DND-41 (cell line): ENCODE measurements at regions not wholly inside any gene's neighbourhood (a gene's known extent, or its start where the extent isn't known, plus 50 kb on each side); places are given as distances from the start of the nearest gene placed in this dataset.

Experiments used
- CTCF ChIP-seq: IDR thresholded peaks from 2 replicates; pipeline ENCODE4 v1.5.1; 2012; ENCODE audit warnings: borderline replicate concordance, low read length, moderate library complexity, mild to moderate bottlenecking; ENCODE audit not compliant: poor library complexity, severe bottlenecking; ENCODE audit errors: extremely low read depth
- EZH2 ChIP-seq: IDR thresholded peaks from 3 replicates; pipeline ENCODE4 v1.6.1; 2012; ENCODE audit warnings: borderline replicate concordance, low read depth, mild to moderate bottlenecking, moderate library complexity, low read length, inconsistent platforms; ENCODE audit not compliant: severe bottlenecking

GRCh38 chr4:3714642-3715001 lies 51.6 kb upstream of the ADRA2C start:
- no peak for TF ChIP-seq CTCF
- no peak for TF ChIP-seq EZH2
